Upper lobe of right lung (tissue), 1 donor: ENCODE measurements at regions not wholly inside any gene's neighbourhood (a gene's known extent, or its start where the extent isn't known, plus 50 kb on each side); places are given as distances from the start of the nearest gene placed in this dataset.
A peak's percentile ranks its signal among the peaks of the same experiment; 100 is the strongest.
"Not testable (repeated sequence)": the region's sequence is repeated elsewhere in the genome, so short reads cannot be mapped to it uniquely, and the experiment has no call there.

ENCODE experiments used
- ATAC-seq: fragments of 200-7000 bp; cut with Tn5 transposase; one replicate; pipeline ENCODE4 v1.9.1; 2020; ENCODE audit warnings: mild to moderate bottlenecking, moderate library complexity
- DNase-seq: peaks from one replicate; pipeline ENCODE4 v3.0.0-alpha.2; 2020
- H3K27ac ChIP-seq: fragments of 200-600 bp; one replicate; pipeline ENCODE4 v1.8.0; 2022
- H3K27me3 ChIP-seq: fragments of 200-600 bp; one replicate; pipeline ENCODE4 v1.8.0; 2022; ENCODE audit warnings: mild to moderate bottlenecking
- H3K36me3 ChIP-seq: fragments of 200-600 bp; one replicate; pipeline ENCODE4 v1.8.0; 2022
- H3K4me1 ChIP-seq: fragments of 200-600 bp; one replicate; pipeline ENCODE4 v1.8.0; 2022
- H3K4me3 ChIP-seq: fragments of 200-600 bp; one replicate; pipeline ENCODE4 v1.8.0; 2022; ENCODE audit warnings: mild to moderate bottlenecking
- H3K9me3 ChIP-seq: fragments of 200-600 bp; one replicate; pipeline ENCODE4 v1.8.0; 2022
- intact Hi-C: fragments of 100-400 bp; cut with DNase I; formaldehyde crosslinking; loops from one replicate; pipeline ENCODE4 v1.11.0; 2022
- TF ChIP-seq, protein P1 (sequence below): fragments of 200-600 bp; IDR thresholded peaks from one replicate; pipeline ENCODE4 v1.8.0; 2022; ENCODE audit warnings: antibody characterized with exemption
- donor health status: DM: no; HTN: yes; CAD: no; lungs with severe emphysema.

DNA sequence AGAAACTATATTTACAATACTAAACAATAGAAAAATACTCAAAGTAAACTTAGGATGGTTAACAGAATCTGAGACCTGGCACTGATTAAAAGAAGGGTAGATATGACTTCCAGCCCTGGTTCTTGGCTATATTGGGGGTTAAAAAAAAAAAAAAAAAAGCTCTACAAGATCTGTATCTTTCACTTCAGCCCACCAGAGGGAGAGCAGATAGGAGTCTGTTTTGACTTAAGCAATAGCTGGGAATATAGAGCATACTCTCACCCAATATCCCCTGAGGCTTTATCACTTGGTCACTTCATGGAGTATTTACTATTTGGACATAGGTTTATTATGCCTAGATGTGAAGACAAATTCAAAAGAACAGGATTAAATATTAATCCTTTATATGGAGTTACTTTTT is 598.9 kb upstream of the LINC00305 start:
- Histone ChIP-seq H3K4me1 (no peaks in the 10 kb centered on the region), H3K9me3 (no peaks in the 10 kb centered on the region), H3K27ac (no peak overlapping the region), H3K36me3 (no peaks in the 10 kb centered on the region), H3K4me3 (no peak overlapping the region), H3K27me3 (no peaks in the 10 kb centered on the region)
- TF ChIP-seq, protein P1, sequence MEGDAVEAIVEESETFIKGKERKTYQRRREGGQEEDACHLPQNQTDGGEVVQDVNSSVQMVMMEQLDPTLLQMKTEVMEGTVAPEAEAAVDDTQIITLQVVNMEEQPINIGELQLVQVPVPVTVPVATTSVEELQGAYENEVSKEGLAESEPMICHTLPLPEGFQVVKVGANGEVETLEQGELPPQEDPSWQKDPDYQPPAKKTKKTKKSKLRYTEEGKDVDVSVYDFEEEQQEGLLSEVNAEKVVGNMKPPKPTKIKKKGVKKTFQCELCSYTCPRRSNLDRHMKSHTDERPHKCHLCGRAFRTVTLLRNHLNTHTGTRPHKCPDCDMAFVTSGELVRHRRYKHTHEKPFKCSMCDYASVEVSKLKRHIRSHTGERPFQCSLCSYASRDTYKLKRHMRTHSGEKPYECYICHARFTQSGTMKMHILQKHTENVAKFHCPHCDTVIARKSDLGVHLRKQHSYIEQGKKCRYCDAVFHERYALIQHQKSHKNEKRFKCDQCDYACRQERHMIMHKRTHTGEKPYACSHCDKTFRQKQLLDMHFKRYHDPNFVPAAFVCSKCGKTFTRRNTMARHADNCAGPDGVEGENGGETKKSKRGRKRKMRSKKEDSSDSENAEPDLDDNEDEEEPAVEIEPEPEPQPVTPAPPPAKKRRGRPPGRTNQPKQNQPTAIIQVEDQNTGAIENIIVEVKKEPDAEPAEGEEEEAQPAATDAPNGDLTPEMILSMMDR = no peak
- DNase-seq (no peak), ATAC-seq (no peak)
- intact Hi-C loops = no loop called here

DNA sequence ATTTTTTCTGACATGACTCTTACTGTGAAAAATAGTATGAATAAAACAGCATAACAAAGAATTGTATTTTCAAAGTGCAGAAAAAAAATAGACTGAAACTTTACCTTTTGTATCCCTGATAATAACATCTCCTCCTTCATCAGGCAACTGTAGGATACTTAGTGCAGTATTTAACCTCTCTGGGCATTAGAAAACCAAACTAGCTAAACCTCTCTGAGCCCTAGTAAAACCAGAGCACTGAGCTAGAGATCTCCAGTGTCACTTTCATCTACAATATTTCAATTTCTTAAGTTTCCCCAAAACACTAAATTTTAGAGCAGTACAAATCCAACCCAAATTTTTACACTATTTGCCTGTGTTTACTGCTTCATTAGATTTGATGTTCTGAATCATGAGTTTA is 594.0 kb upstream of the LINC00305 start:
- TF ChIP-seq, protein P1 = no peak
- Histone ChIP-seq H3K4me1 (no peaks in the 10 kb centered on the region), H3K27me3 (no peaks in the 10 kb centered on the region), H3K36me3 (no peaks in the 10 kb centered on the region), H3K4me3 (no peak overlapping the region), H3K9me3 (no peaks in the 10 kb centered on the region), H3K27ac (no peak overlapping the region)
- DNase-seq (no peak), ATAC-seq (no peak)
- intact Hi-C loops = no loop called here

DNA sequence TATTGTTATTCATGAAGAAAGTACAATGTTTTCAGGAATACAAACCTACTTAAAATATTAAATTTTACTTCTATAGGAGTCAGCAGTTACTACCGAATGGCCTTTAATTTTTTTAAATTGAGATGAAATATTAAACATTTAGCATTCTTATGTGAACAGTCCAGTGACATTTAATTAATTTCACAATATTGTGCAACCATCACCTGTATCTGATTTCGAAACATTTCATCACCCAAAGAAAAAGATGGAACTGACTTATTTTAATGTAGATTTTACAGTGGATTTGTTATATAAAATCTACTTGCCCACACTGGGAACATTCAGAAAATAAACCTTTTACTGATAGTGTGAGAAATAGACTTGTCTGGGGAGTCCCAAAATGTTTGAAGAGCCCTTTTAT is 585.2 kb upstream of the LINC00305 start:
- no peaks in the 10 kb centered on the region for H3K9me3 ChIP-seq
- H3K27ac ChIP-seq = no peak overlapping the region
- H3K4me1 ChIP-seq = no peaks in the 10 kb centered on the region
- intact Hi-C loops = no loop called here
- no peak overlapping the region for H3K4me3 ChIP-seq
- DNase-seq (no peak), ATAC-seq (no peak)
- no peaks in the 10 kb centered on the region for H3K27me3 ChIP-seq
- H3K36me3 ChIP-seq = no peaks in the 10 kb centered on the region
- TF ChIP-seq, protein P1 = no peak

DNA sequence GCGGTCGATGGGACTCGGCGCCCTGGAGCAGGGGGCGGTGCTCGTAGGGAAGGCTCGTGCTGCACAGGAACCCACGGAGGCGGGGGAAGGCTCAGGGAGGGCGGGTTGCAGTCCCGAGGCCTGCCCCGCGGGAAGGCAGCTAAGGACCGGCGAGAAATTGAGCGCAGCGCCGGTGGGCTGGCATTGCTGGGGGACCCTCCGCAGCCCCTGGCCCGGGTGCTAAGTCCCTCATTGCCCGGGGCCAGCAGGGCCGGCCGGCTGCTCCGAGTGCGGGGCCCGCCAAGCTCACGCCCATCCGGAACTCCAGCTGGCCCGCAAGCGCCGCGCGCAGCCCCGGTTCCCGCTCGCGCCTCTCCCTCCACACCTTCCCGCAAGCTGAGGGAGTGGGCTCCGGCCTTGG is 576.8 kb upstream of the LINC00305 start:
- DNase-seq, H3K27ac ChIP-seq, intact Hi-C loops, ATAC-seq, H3K9me3 ChIP-seq, H3K36me3 ChIP-seq, H3K4me1 ChIP-seq, H3K4me3 ChIP-seq, H3K27me3 ChIP-seq: not testable (repeated sequence)

DNA sequence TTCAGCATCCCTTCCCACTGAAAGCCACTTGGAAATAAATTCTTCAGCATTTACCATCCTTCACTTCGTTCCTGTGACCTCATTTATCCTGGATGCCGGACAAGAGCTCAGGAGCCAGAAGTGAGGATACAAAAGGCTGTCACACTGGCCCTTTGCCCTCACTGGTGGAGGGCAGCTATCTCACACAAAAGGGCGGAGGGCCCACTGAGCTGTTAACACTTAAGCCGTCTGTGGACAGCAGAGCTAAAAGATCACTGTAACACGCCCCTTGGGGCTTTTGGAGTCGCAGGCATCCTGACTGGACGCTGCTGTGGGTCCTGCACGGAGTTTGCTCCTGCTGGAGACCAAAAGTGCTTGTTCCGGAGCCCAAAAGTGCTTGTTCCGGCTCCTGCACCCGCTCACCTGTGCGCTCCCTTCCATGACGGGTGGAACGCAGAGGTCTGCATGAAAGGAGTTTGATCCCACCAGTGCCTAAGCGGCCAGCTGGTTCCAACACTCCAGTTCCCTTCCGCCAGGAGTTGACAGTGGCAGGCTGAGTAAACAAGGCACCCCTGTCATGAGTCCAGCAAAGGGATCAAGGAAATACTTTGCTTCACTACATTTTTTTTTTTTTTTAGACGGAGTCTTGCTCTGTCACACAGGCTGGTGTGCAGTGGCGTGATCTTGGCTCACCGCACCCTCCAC is 572.0 kb upstream of the LINC00305 start:
- H3K27ac ChIP-seq = no peak overlapping the region
- TF ChIP-seq, protein P1 = no peak
- intact Hi-C loops = no loop called here
- H3K4me1 ChIP-seq = no peaks in the 10 kb centered on the region
- no peak overlapping the region for H3K4me3 ChIP-seq
- H3K27me3 ChIP-seq = no peaks in the 10 kb centered on the region
- DNase-seq (peak; percentile 43), ATAC-seq (peak; percentile 38)
- no peaks in the 10 kb centered on the region for H3K9me3 ChIP-seq
- no peaks in the 10 kb centered on the region for H3K36me3 ChIP-seq

DNA sequence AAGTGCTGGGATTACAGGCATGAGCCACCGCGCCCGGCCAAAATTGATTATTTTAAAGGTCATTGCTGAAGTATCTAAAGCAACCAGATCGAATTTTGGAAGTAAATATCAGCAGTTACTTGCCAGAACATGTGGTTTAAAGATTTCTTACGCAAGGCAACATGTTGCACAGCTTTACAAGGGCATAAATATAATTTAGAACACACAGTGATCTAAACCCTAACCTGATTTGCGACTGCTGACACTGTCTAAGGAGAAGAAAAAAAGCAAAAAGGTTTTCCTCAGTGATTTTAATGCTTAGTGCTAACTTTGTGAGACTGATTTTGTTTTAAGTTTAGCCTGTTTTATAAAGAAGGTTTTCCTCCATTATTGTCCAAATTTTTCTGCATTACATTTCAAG is 569.9 kb upstream of the LINC00305 start:
- TF ChIP-seq, protein P1 = no peak
- Histone ChIP-seq H3K4me3 (no peak overlapping the region), H3K27ac (no peak overlapping the region), H3K36me3 (no peaks in the 10 kb centered on the region), H3K9me3 (no peaks in the 10 kb centered on the region), H3K4me1 (no peaks in the 10 kb centered on the region), H3K27me3 (no peaks in the 10 kb centered on the region)
- intact Hi-C loops = no loop called here
- ATAC-seq (no peak), DNase-seq (no peak)
